OCI-LY1 (cell line): ENCODE measurements at regions not wholly inside any gene's neighbourhood (a gene's known extent, or its start where the extent isn't known, plus 50 kb on each side); places are given as distances from the start of the nearest gene placed in this dataset.

ENCODE experiments used
- CTCF ChIP-seq: fragments of 200-600 bp; sonication (generic), shearing (Covaris generic); IDR thresholded peaks from 2 replicates; pipeline ENCODE4 v1.5.1; 2017; ENCODE audit warnings: mild to moderate bottlenecking, antibody characterized with exemption, low read length, moderate library complexity, mixed read lengths
- EZH2 ChIP-seq: fragments of 200-600 bp; sonication (generic), shearing (Covaris generic); IDR thresholded peaks from 2 replicates; pipeline ENCODE4 v1.8.0; 2017; ENCODE audit warnings: borderline replicate concordance, mixed run types, mild to moderate bottlenecking, antibody characterized with exemption, low read length, moderate library complexity, mixed read lengths

- TF ChIP-seq CTCF (no peak), EZH2 (no peak)
Measured at GRCh38 chr13:80778297-80778696, 437.4 kb upstream of the SPRY2 start.
